SK-N-SH (cell line): ENCODE measurements at regions not wholly inside any gene's neighbourhood (a gene's known extent, or its start where the extent isn't known, plus 50 kb on each side); places are given as distances from the start of the nearest gene placed in this dataset.

Source experiments
- CTCF ChIP-seq: fragments of 200-600 bp; sonication (generic); IDR thresholded peaks from 2 replicates; pipeline ENCODE4 v1.6.1; 2017; ENCODE audit warnings: antibody characterized with exemption, mild to moderate bottlenecking, moderate library complexity
- EZH2phosphoT487 ChIP-seq: fragments of 200-600 bp; sonication (generic); IDR thresholded peaks from 2 replicates; pipeline ENCODE4 v1.6.1; 2017; ENCODE audit warnings: low read depth, mixed run types, mild to moderate bottlenecking, antibody characterized with exemption, moderate library complexity, borderline replicate concordance
- GABPA ChIP-seq: IDR thresholded peaks from 2 replicates; pipeline ENCODE4 v1.4.0; 2012; ENCODE audit warnings: low read depth, mild to moderate bottlenecking
- JUND ChIP-seq: IDR thresholded peaks from 2 replicates; pipeline ENCODE4 v1.4.0; 2012
- MXI1 ChIP-seq: IDR thresholded peaks from 2 replicates; pipeline ENCODE4 v1.6.1; 2012; ENCODE audit warnings: mild to moderate bottlenecking, low read depth, low read length, improper control_type of control experiment
- NRF1 ChIP-seq: IDR thresholded peaks from 2 replicates; pipeline ENCODE4 v1.6.1; 2012; ENCODE audit warnings: low read depth, mild to moderate bottlenecking, low read length
- POLR2AphosphoS5 ChIP-seq: IDR thresholded peaks from 2 replicates; pipeline ENCODE4 v1.6.1; 2012; ENCODE audit warnings: low read depth, low read length
- REST ChIP-seq: IDR thresholded peaks from 2 replicates; pipeline ENCODE4 v1.6.1; 2012; ENCODE audit warnings: mild to moderate bottlenecking, low read depth, low read length, moderate library complexity
- RXRA ChIP-seq: IDR thresholded peaks from 2 replicates; pipeline ENCODE4 v1.4.0; 2012; ENCODE audit warnings: low read depth, mild to moderate bottlenecking, borderline replicate concordance
- SIN3A ChIP-seq: IDR thresholded peaks from 2 replicates; pipeline ENCODE4 v1.6.1; 2012; ENCODE audit warnings: low read depth, mild to moderate bottlenecking, low read length, moderate library complexity, borderline replicate concordance
- USF1 ChIP-seq: IDR thresholded peaks from 2 replicates; pipeline ENCODE4 v1.4.0; 2012; ENCODE audit warnings: low read depth, borderline replicate concordance
- USF2 ChIP-seq: fragments of 150-350 bp; IDR thresholded peaks from 2 replicates; pipeline ENCODE4 v1.6.1; 2017; ENCODE audit warnings: antibody characterized with exemption, low read length, low read depth, borderline replicate concordance

GRCh38 chr1:56168176-56168575, 411.2 kb downstream of the PLPP3 start:
- TF ChIP-seq CTCF (no peak), RXRA (no peak), EZH2phosphoT487 (no peak), SIN3A (no peak), POLR2AphosphoS5 (no peak), MXI1 (no peak), USF1 (no peak), NRF1 (no peak), GABPA (no peak), JUND (no peak), USF2 (no peak), REST (no peak)
